Thyroid gland (tissue), 4 donors: ENCODE measurements at regions not wholly inside any gene's neighbourhood (a gene's known extent, or its start where the extent isn't known, plus 50 kb on each side); places are given as distances from the start of the nearest gene placed in this dataset.

Experiments used
- DNase-seq, 2 donors: peaks; one replicate each; pipeline ENCODE4 v3.0.0-alpha.2; 2019
- H3K27ac ChIP-seq, 3 donors: fragments of 200-600 bp; sonication (generic); 1 replicate in 2 of 3; 2 replicates in 1 of 3; pipeline ENCODE4 v1.5.1; 2016 to 2019; ENCODE audit warnings: mild to moderate bottlenecking in 1 of 3, moderate library complexity in 1 of 3
- H3K27me3 ChIP-seq: fragments of 200-600 bp; sonication (generic); one replicate; pipeline ENCODE4 v1.5.1; 2019
- H3K36me3 ChIP-seq, 2 donors: fragments of 200-600 bp; sonication (generic); one replicate each; pipeline ENCODE4 v1.5.1; 2016 to 2019
- H3K4me1 ChIP-seq, 2 donors: fragments of 200-600 bp; sonication (generic); one replicate each; pipeline ENCODE4 v1.5.1; 2017 to 2019
- H3K4me3 ChIP-seq, 3 donors: fragments of 200-600 bp; sonication (generic); replicated peaks in 1 of 3; 1 replicate in 2 of 3; 2 replicates in 1 of 3; pipeline ENCODE4 v1.5.1; 2016; ENCODE audit warnings: mild to moderate bottlenecking in 1 of 3
- H3K9me3 ChIP-seq: fragments of 200-600 bp; sonication (generic); one replicate; pipeline ENCODE4 v1.5.1; 2017
- CTCF ChIP-seq, 6 experiments: fragments of 200-600 bp in 3 of 6; fragments of 450-650 bp in 3 of 6; sonication (generic) in 3 of 6; IDR thresholded peaks; one replicate each; pipeline ENCODE4 v1.5.1; 2016 to 2019; ENCODE audit warnings: antibody characterized with exemption in 6 of 6, mild to moderate bottlenecking in 2 of 6, inconsistent platforms in 1 of 6, moderate library complexity in 1 of 6
- POLR2A ChIP-seq, 2 donors: fragments of 450-650 bp; IDR thresholded peaks; one replicate each; pipeline ENCODE4 v1.6.1; 2017; ENCODE audit warnings: antibody characterized with exemption in 2 of 2, mild to moderate bottlenecking in 2 of 2, moderate library complexity in 1 of 2
- WGBS, 2 donors: methylation state at CpG; one replicate each; pipeline ENCODE4 v1.1.5; 2017; 5-methylcytosine and 5-hydroxymethylcytosine counted together
- intact Hi-C: fragments of 100-400 bp; cut with DNase I; formaldehyde crosslinking; loops from one replicate; pipeline ENCODE4 v1.15.1; 2023

GRCh38 chr21:15431053-15431452 lies 298.7 kb upstream of the USP25 start:
- intact Hi-C loops, result no loop called here
- 100% methylated on average over 1 of the region's 1 CpG for WGBS, 2 donors
- Histone ChIP-seq H3K4me3 (no peak overlapping the region), H3K9me3 (no peaks in the 10 kb centered on the region), H3K36me3 (no peaks in the 10 kb centered on the region), H3K4me1 (no peaks in the 10 kb centered on the region), H3K27ac (no peak overlapping the region), H3K27me3 (no peaks in the 10 kb centered on the region)
- no peak for TF ChIP-seq CTCF (IDR thresholded peaks at IDR 0.05)
- TF ChIP-seq POLR2A (IDR thresholded peaks at IDR 0.05), result no peak
- no peak for DNase-seq

- no peaks in the 10 kb centered on the region for H3K4me1 ChIP-seq
- no peaks in the 10 kb centered on the region for H3K27me3 ChIP-seq
- intact Hi-C loops, result no loop called here
- no peaks in the 10 kb centered on the region for H3K36me3 ChIP-seq
- TF ChIP-seq CTCF (IDR thresholded peaks at IDR 0.05) (no peak), POLR2A (IDR thresholded peaks at IDR 0.05) (no peak)
- no peaks in the 10 kb centered on the region for H3K9me3 ChIP-seq
- DNase-seq, result no peak
- no peak overlapping the region for H3K27ac ChIP-seq
- no peak overlapping the region for H3K4me3 ChIP-seq
- WGBS, 2 donors, result 49 to 59% methylated on average over 4 of the region's 4 CpGs
Observed at GRCh38 chr21:15433091-15433490, 296.7 kb upstream of the USP25 start.

GRCh38 chr21:15434163-15434905 lies 295.4 kb upstream of the USP25 start:
- WGBS, 2 donors, result 75 to 83% methylated on average over 2 of the region's 2 CpGs

GRCh38 chr21:15436031-15436430 lies 293.8 kb upstream of the USP25 start:
- Histone ChIP-seq H3K4me1 (no peaks in the 10 kb centered on the region), H3K27me3 (no peaks in the 10 kb centered on the region), H3K36me3 (no peaks in the 10 kb centered on the region), H3K27ac (no peak overlapping the region), H3K4me3 (no peak overlapping the region), H3K9me3 (no peaks in the 10 kb centered on the region)
- DNase-seq, result no peak
- 87 to 92% methylated on average over 1 of the region's 1 CpG for WGBS, 2 donors
- intact Hi-C loops, result no loop called here
- no peak for TF ChIP-seq CTCF (IDR thresholded peaks at IDR 0.05)
- no peak for TF ChIP-seq POLR2A (IDR thresholded peaks at IDR 0.05)

More at GRCh38 chr21:15434163-15434905, 295.4 kb upstream of the USP25 start:
- H3K4me3 ChIP-seq, result no peak overlapping the region
- no peak for TF ChIP-seq POLR2A (IDR thresholded peaks at IDR 0.05)
- intact Hi-C loops, result no loop called here
- no peak for DNase-seq
- H3K4me1 ChIP-seq, result no peaks in the 10 kb centered on the region
- H3K36me3 ChIP-seq, result no peaks in the 10 kb centered on the region
- no peaks in the 10 kb centered on the region for H3K9me3 ChIP-seq
- H3K27me3 ChIP-seq, result no peaks in the 10 kb centered on the region
- no peak overlapping the region for H3K27ac ChIP-seq

GRCh38 chr21:15437883-15438282 lies 291.9 kb upstream of the USP25 start:
- TF ChIP-seq CTCF (IDR thresholded peaks at IDR 0.05) (no peak), POLR2A (IDR thresholded peaks at IDR 0.05) (no peak)
- WGBS, 2 donors, result 43 to 45% methylated on average over 2 of the region's 2 CpGs

More at GRCh38 chr21:15437883-15438282, 291.9 kb upstream of the USP25 start:
- Histone ChIP-seq H3K36me3 (no peaks in the 10 kb centered on the region), H3K27me3 (no peaks in the 10 kb centered on the region), H3K9me3 (no peaks in the 10 kb centered on the region), H3K4me1 (no peaks in the 10 kb centered on the region), H3K4me3 (no peak overlapping the region), H3K27ac (no peak overlapping the region)
- no peak for DNase-seq
- intact Hi-C loops, result no loop called here
